Neural cell (in vitro differentiated cells): ENCODE measurements at regions not wholly inside any gene's neighbourhood (a gene's known extent, or its start where the extent isn't known, plus 50 kb on each side); places are given as distances from the start of the nearest gene placed in this dataset.

Experiments
- H2AFZ ChIP-seq: fragments of 200-600, 300-800 bp; sonication (generic), shearing (Covaris generic); 2 replicates; pipeline ENCODE4 v1.6.0; 2014; ENCODE audit warnings: low read depth, mild to moderate bottlenecking, antibody characterized with exemption, low read length, moderate library complexity
- H3F3A ChIP-seq: fragments of 200-600 bp; shearing (Covaris generic); 2 replicates; pipeline ENCODE4 v1.6.1; 2016; ENCODE audit warnings: mild to moderate bottlenecking, moderate library complexity, mixed read lengths, antibody characterized with exemption, low read length; ENCODE audit not compliant: insufficient read depth, poor library complexity, severe bottlenecking
- H3K27ac ChIP-seq: fragments of 200-600, 300-800 bp; sonication (generic), shearing (Covaris generic); 2 replicates; pipeline ENCODE4 v1.5.1; 2014; ENCODE audit warnings: mild to moderate bottlenecking, low read length, moderate library complexity
- H3K27me3 ChIP-seq: fragments of 300-800, 200-600 bp; sonication (generic), shearing (Covaris generic); 2 replicates; pipeline ENCODE4 v1.6.0; 2014; ENCODE audit warnings: mild to moderate bottlenecking, low read depth, low read length, moderate library complexity; ENCODE audit not compliant: insufficient read depth
- H3K36me3 ChIP-seq: fragments of 300-800, 200-600 bp; sonication (generic), shearing (Covaris generic); 2 replicates; pipeline ENCODE4 v1.5.1; 2014; ENCODE audit warnings: mild to moderate bottlenecking, antibody characterized with exemption, low read length, moderate library complexity; ENCODE audit not compliant: insufficient read depth
- H3K4me2 ChIP-seq: fragments of 300-800, 200-600 bp; sonication (generic), shearing (Covaris generic); 2 replicates; pipeline ENCODE4 v1.6.0; 2014; ENCODE audit warnings: mild to moderate bottlenecking, low read length
- H3K4me3 ChIP-seq: fragments of 300-800, 200-600 bp; sonication (generic), shearing (Covaris generic); 2 replicates; pipeline ENCODE4 v1.5.1; 2014; ENCODE audit warnings: mild to moderate bottlenecking, low read length, moderate library complexity
- H3K79me2 ChIP-seq: fragments of 200-600 bp; shearing (Covaris generic); replicated peaks from 2 replicates; pipeline ENCODE4 v1.6.0; 2014; ENCODE audit warnings: mild to moderate bottlenecking, low read length, moderate library complexity; ENCODE audit not compliant: insufficient read depth
- H3K9ac ChIP-seq: fragments of 300-800, 200-600 bp; sonication (generic), shearing (Covaris generic); 2 replicates; pipeline ENCODE4 v1.6.1; 2016; ENCODE audit warnings: mild to moderate bottlenecking, low read length, mixed read lengths
- H3K9me2 ChIP-seq: fragments of 200-600 bp; shearing (Covaris generic); 2 replicates; pipeline ENCODE4 v1.6.1; 2016; ENCODE audit warnings: mild to moderate bottlenecking, low read length, mixed read lengths; ENCODE audit not compliant: insufficient read depth
- H3K9me3 ChIP-seq: fragments of 200-600, 300-800 bp; sonication (generic), shearing (Covaris generic); 2 replicates; pipeline ENCODE4 v1.6.1; 2016; ENCODE audit warnings: mild to moderate bottlenecking, mixed run types, low read length, moderate library complexity, mixed read lengths
- H4K20me1 ChIP-seq: fragments of 200-600 bp; shearing (Covaris generic); 2 replicates; pipeline ENCODE4 v1.6.1; 2016; ENCODE audit warnings: mild to moderate bottlenecking, mixed run types; ENCODE audit not compliant: insufficient read depth
- EP300 ChIP-seq: fragments of 450-650 bp; conservative IDR thresholded peaks from 2 replicates; pipeline ENCODE4 v1.6.1; 2014; ENCODE audit warnings: antibody characterized with exemption, mild to moderate bottlenecking, moderate library complexity; ENCODE audit not compliant: poor library complexity, severe bottlenecking
- EZH2 ChIP-seq: fragments of 200-600, 300-800 bp; shearing (Covaris generic), sonication (generic); IDR thresholded peaks from 2 replicates; pipeline ENCODE4 v1.6.1; 2014; ENCODE audit warnings: antibody characterized with exemption, low read length, borderline replicate concordance, mild to moderate bottlenecking; ENCODE audit not compliant: insufficient read depth, poor library complexity, severe bottlenecking
- MXI1 ChIP-seq: fragments of 450-650 bp; conservative IDR thresholded peaks from 2 replicates; pipeline ENCODE4 v1.6.1; 2014; ENCODE audit warnings: antibody characterized with exemption, mild to moderate bottlenecking; ENCODE audit not compliant: poor library complexity, severe bottlenecking
- POLR2AphosphoS5 ChIP-seq: IDR thresholded peaks from 2 replicates; pipeline ENCODE4 v1.6.1; 2012
- RAD21 ChIP-seq: fragments of 450-650 bp; conservative IDR thresholded peaks from 2 replicates; pipeline ENCODE4 v1.6.1; 2014; ENCODE audit warnings: antibody characterized with exemption, mild to moderate bottlenecking, moderate library complexity
- REST ChIP-seq: IDR thresholded peaks from 2 replicates; pipeline ENCODE4 v1.6.1; 2012; ENCODE audit warnings: borderline replicate concordance
- SMC3 ChIP-seq: fragments of 450-650 bp; conservative IDR thresholded peaks from 2 replicates; pipeline ENCODE4 v1.6.1; 2014; ENCODE audit warnings: antibody characterized with exemption, mild to moderate bottlenecking, moderate library complexity; ENCODE audit not compliant: poor library complexity
- TAF1 ChIP-seq: IDR thresholded peaks from 2 replicates; pipeline ENCODE4 v1.6.1; 2012; ENCODE audit warnings: low read depth
- TF ChIP-seq, protein P1 (sequence below): fragments of 450-650 bp; IDR thresholded peaks from 2 replicates; pipeline ENCODE4 v1.5.1; 2014; ENCODE audit warnings: antibody characterized with exemption, mild to moderate bottlenecking, moderate library complexity; ENCODE audit not compliant: poor library complexity, severe bottlenecking

- TF ChIP-seq EP300 (no peak), MXI1 (no peak), SMC3 (no peak), RAD21 (no peak), EZH2 (no peak), REST (no peak), TAF1 (no peak), POLR2AphosphoS5 (no peak)
- TF ChIP-seq, protein P1, sequence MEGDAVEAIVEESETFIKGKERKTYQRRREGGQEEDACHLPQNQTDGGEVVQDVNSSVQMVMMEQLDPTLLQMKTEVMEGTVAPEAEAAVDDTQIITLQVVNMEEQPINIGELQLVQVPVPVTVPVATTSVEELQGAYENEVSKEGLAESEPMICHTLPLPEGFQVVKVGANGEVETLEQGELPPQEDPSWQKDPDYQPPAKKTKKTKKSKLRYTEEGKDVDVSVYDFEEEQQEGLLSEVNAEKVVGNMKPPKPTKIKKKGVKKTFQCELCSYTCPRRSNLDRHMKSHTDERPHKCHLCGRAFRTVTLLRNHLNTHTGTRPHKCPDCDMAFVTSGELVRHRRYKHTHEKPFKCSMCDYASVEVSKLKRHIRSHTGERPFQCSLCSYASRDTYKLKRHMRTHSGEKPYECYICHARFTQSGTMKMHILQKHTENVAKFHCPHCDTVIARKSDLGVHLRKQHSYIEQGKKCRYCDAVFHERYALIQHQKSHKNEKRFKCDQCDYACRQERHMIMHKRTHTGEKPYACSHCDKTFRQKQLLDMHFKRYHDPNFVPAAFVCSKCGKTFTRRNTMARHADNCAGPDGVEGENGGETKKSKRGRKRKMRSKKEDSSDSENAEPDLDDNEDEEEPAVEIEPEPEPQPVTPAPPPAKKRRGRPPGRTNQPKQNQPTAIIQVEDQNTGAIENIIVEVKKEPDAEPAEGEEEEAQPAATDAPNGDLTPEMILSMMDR = no peak
- Histone ChIP-seq H3K4me3 (no peak overlapping the region), H4K20me1 (no peaks in the 10 kb centered on the region), H3K36me3 (no peaks in the 10 kb centered on the region), H3K27me3 (no peaks in the 10 kb centered on the region), H3K4me2 (no peak overlapping the region), H3K79me2 (no peaks in the 10 kb centered on the region), H3F3A (no peaks in the 10 kb centered on the region), H3K9me3 (no peaks in the 10 kb centered on the region), H3K9ac (no peak overlapping the region), H3K9me2 (no peaks in the 10 kb centered on the region), H3K27ac (no peak overlapping the region), H2AFZ (no peak overlapping the region)
These were observed 318.4 kb downstream of the NSG2 start for GRCh38 chr5:174363934-174364333.

DNA sequence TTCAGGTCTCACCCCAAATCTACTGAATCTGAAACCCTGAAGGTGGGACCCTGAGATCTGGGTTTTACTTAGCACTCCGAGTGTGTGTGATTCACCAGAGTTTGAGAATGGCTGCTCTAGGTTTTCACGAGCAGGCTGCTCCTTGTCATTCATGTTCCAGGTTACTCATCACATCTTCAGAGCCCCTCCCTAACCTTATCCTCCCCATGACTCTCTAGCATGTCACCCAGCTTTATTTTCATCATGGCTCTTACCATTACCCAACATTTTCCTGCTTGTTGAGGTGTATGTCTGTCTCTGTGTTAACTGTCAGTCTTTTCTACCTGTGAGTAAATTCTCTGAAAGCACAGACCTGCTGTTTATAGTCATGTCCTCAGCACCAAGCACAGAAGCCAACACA, 319.2 kb downstream of the NSG2 start:
- no peaks in the 10 kb centered on the region for H3F3A ChIP-seq
- TF ChIP-seq MXI1 (no peak), POLR2AphosphoS5 (no peak), RAD21 (no peak), REST (no peak), SMC3 (no peak), EZH2 (no peak), TAF1 (no peak), EP300 (no peak)
- TF ChIP-seq, protein P1 = no peak
- no peaks in the 10 kb centered on the region for H3K9me3 ChIP-seq
- no peak overlapping the region for H3K4me2 ChIP-seq
- no peak overlapping the region for H2AFZ ChIP-seq
- no peaks in the 10 kb centered on the region for H4K20me1 ChIP-seq
- no peaks in the 10 kb centered on the region for H3K27me3 ChIP-seq
- H3K27ac ChIP-seq = no peak overlapping the region
- H3K4me3 ChIP-seq = no peak overlapping the region
- H3K79me2 ChIP-seq = no peaks in the 10 kb centered on the region
- no peak overlapping the region for H3K9ac ChIP-seq
- no peaks in the 10 kb centered on the region for H3K36me3 ChIP-seq
- H3K9me2 ChIP-seq = no peaks in the 10 kb centered on the region
